ENCODE measurements at regions not wholly inside any gene's neighbourhood (a gene's known extent, or its start where the extent isn't known, plus 50 kb on each side); places are given as distances from the start of the nearest gene placed in this dataset.

GRCh38 chr3:73120710-73121109 lies 59.3 kb downstream of the EBLN2 start:
- H3K27me3 ChIP-seq (ENCODE audit: control insufficient read depth in 2 of 2, insufficient read depth in 1 of 2, low read length in 1 of 2): no peaks in the 10 kb centered on the region
- H3K27ac ChIP-seq (ENCODE audit: low read depth in 1 of 2, low read length in 1 of 2): no peak overlapping the region
- DNase-seq (ENCODE audit: low read depth in 6 of 9, low spot score in 9 of 9): no peak
- H3K4me1 ChIP-seq (ENCODE audit: control insufficient read depth in 2 of 2, insufficient read depth in 2 of 2, low read length in 2 of 2): no peaks in the 10 kb centered on the region
- no peak overlapping the region for H3K4me3 ChIP-seq (ENCODE audit: low read length in 2 of 2)
- H3K36me3 ChIP-seq (ENCODE audit: control insufficient read depth in 2 of 2, insufficient read depth in 2 of 2, low read length in 1 of 2): no peaks in the 10 kb centered on the region
- 98% methylated on average over 1 of the region's 1 CpG for WGBS
- H3K9me3 ChIP-seq (ENCODE audit: control insufficient read depth in 2 of 2, insufficient read depth in 1 of 2, low read length in 1 of 2): no peaks in the 10 kb centered on the region

GRCh38 chr3:73121669-73122331 lies 60.3 kb downstream of the EBLN2 start:
- Histone ChIP-seq H3K4me3 (ENCODE audit: low read length in 2 of 2) (no peak overlapping the region), H3K27ac (ENCODE audit: low read depth in 1 of 2, low read length in 1 of 2) (no peak overlapping the region), H3K9me3 (ENCODE audit: control insufficient read depth in 2 of 2, insufficient read depth in 1 of 2, low read length in 1 of 2) (no peaks in the 10 kb centered on the region), H3K36me3 (ENCODE audit: control insufficient read depth in 2 of 2, insufficient read depth in 2 of 2, low read length in 1 of 2) (no peaks in the 10 kb centered on the region), H3K27me3 (ENCODE audit: control insufficient read depth in 2 of 2, insufficient read depth in 1 of 2, low read length in 1 of 2) (no peaks in the 10 kb centered on the region), H3K4me1 (ENCODE audit: control insufficient read depth in 2 of 2, insufficient read depth in 2 of 2, low read length in 2 of 2) (no peaks in the 10 kb centered on the region)
- DNase-seq (ENCODE audit: low read depth in 6 of 9, low spot score in 9 of 9): no peak
- 88% methylated on average over 2 of the region's 2 CpGs for WGBS

GRCh38 chr3:73134034-73134433 lies 72.6 kb downstream of the EBLN2 start:
- no peak overlapping the region for H3K27ac ChIP-seq (ENCODE audit: low read depth in 1 of 2, low read length in 1 of 2)
- H3K36me3 ChIP-seq (ENCODE audit: control insufficient read depth in 2 of 2, insufficient read depth in 2 of 2, low read length in 1 of 2): no peaks in the 10 kb centered on the region
- 79% methylated on average over 1 of the region's 1 CpG for WGBS
- no peaks in the 10 kb centered on the region for H3K9me3 ChIP-seq (ENCODE audit: control insufficient read depth in 2 of 2, insufficient read depth in 1 of 2, low read length in 1 of 2)
- no peaks in the 10 kb centered on the region for H3K27me3 ChIP-seq (ENCODE audit: control insufficient read depth in 2 of 2, insufficient read depth in 1 of 2, low read length in 1 of 2)
- DNase-seq (ENCODE audit: low read depth in 6 of 9, low spot score in 9 of 9): no peak
- H3K4me1 ChIP-seq (ENCODE audit: control insufficient read depth in 2 of 2, insufficient read depth in 2 of 2, low read length in 2 of 2): no peaks in the 10 kb centered on the region
- no peak overlapping the region for H3K4me3 ChIP-seq (ENCODE audit: low read length in 2 of 2)

GRCh38 chr3:73136941-73137340 lies 75.5 kb downstream of the EBLN2 start:
- H3K27ac ChIP-seq (ENCODE audit: low read depth in 1 of 2, low read length in 1 of 2): no peak overlapping the region
- no peaks in the 10 kb centered on the region for H3K4me1 ChIP-seq (ENCODE audit: control insufficient read depth in 2 of 2, insufficient read depth in 2 of 2, low read length in 2 of 2)
- H3K4me3 ChIP-seq (ENCODE audit: low read length in 2 of 2): no peak overlapping the region
- no peaks in the 10 kb centered on the region for H3K36me3 ChIP-seq (ENCODE audit: control insufficient read depth in 2 of 2, insufficient read depth in 2 of 2, low read length in 1 of 2)
- no peaks in the 10 kb centered on the region for H3K27me3 ChIP-seq (ENCODE audit: control insufficient read depth in 2 of 2, insufficient read depth in 1 of 2, low read length in 1 of 2)
- no peak for DNase-seq (ENCODE audit: low read depth in 6 of 9, low spot score in 9 of 9)
- WGBS: 88% methylated on average over 6 of the region's 6 CpGs
- H3K9me3 ChIP-seq (ENCODE audit: control insufficient read depth in 2 of 2, insufficient read depth in 1 of 2, low read length in 1 of 2): no peaks in the 10 kb centered on the region

- Histone ChIP-seq H3K27ac (ENCODE audit: low read depth in 1 of 2, low read length in 1 of 2) (no peak overlapping the region), H3K9me3 (ENCODE audit: control insufficient read depth in 2 of 2, insufficient read depth in 1 of 2, low read length in 1 of 2) (no peaks in the 10 kb centered on the region), H3K36me3 (ENCODE audit: control insufficient read depth in 2 of 2, insufficient read depth in 2 of 2, low read length in 1 of 2) (no peaks in the 10 kb centered on the region), H3K4me3 (ENCODE audit: low read length in 2 of 2) (no peak overlapping the region), H3K4me1 (ENCODE audit: control insufficient read depth in 2 of 2, insufficient read depth in 2 of 2, low read length in 2 of 2) (no peaks in the 10 kb centered on the region), H3K27me3 (ENCODE audit: control insufficient read depth in 2 of 2, insufficient read depth in 1 of 2, low read length in 1 of 2) (no peaks in the 10 kb centered on the region)
- no peak for DNase-seq (ENCODE audit: low read depth in 6 of 9, low spot score in 9 of 9)
- WGBS: 94% methylated on average over 6 of the region's 6 CpGs
These were observed 76.4 kb downstream of the EBLN2 start for GRCh38 chr3:73137736-73138403.

- Histone ChIP-seq H3K36me3 (ENCODE audit: control insufficient read depth in 2 of 2, insufficient read depth in 2 of 2, low read length in 1 of 2) (no peaks in the 10 kb centered on the region), H3K9me3 (ENCODE audit: control insufficient read depth in 2 of 2, insufficient read depth in 1 of 2, low read length in 1 of 2) (no peaks in the 10 kb centered on the region), H3K27me3 (ENCODE audit: control insufficient read depth in 2 of 2, insufficient read depth in 1 of 2, low read length in 1 of 2) (no peaks in the 10 kb centered on the region), H3K4me1 (ENCODE audit: control insufficient read depth in 2 of 2, insufficient read depth in 2 of 2, low read length in 2 of 2) (no peaks in the 10 kb centered on the region), H3K4me3 (ENCODE audit: low read length in 2 of 2) (no peak overlapping the region), H3K27ac (ENCODE audit: low read depth in 1 of 2, low read length in 1 of 2) (no peak overlapping the region)
- no peak for DNase-seq (ENCODE audit: low read depth in 6 of 9, low spot score in 9 of 9)
- 95% methylated on average over 7 of the region's 7 CpGs for WGBS
These were observed 79.4 kb downstream of the EBLN2 start for GRCh38 chr3:73140772-73141442.

GRCh38 chr3:73141525-73141924 lies 80.1 kb downstream of the EBLN2 start:
- Histone ChIP-seq H3K36me3 (ENCODE audit: control insufficient read depth in 2 of 2, insufficient read depth in 2 of 2, low read length in 1 of 2) (no peaks in the 10 kb centered on the region), H3K4me1 (ENCODE audit: control insufficient read depth in 2 of 2, insufficient read depth in 2 of 2, low read length in 2 of 2) (no peaks in the 10 kb centered on the region), H3K27ac (ENCODE audit: low read depth in 1 of 2, low read length in 1 of 2) (no peak overlapping the region), H3K9me3 (ENCODE audit: control insufficient read depth in 2 of 2, insufficient read depth in 1 of 2, low read length in 1 of 2) (no peaks in the 10 kb centered on the region), H3K27me3 (ENCODE audit: control insufficient read depth in 2 of 2, insufficient read depth in 1 of 2, low read length in 1 of 2) (no peaks in the 10 kb centered on the region), H3K4me3 (ENCODE audit: low read length in 2 of 2) (no peak overlapping the region)
- DNase-seq (ENCODE audit: low read depth in 6 of 9, low spot score in 9 of 9): no peak
- WGBS: 89% methylated on average over 3 of the region's 3 CpGs

- Histone ChIP-seq H3K4me3 (ENCODE audit: low read length in 2 of 2) (no peak overlapping the region), H3K4me1 (ENCODE audit: control insufficient read depth in 2 of 2, insufficient read depth in 2 of 2, low read length in 2 of 2) (no peaks in the 10 kb centered on the region), H3K9me3 (ENCODE audit: control insufficient read depth in 2 of 2, insufficient read depth in 1 of 2, low read length in 1 of 2) (no peaks in the 10 kb centered on the region), H3K36me3 (ENCODE audit: control insufficient read depth in 2 of 2, insufficient read depth in 2 of 2, low read length in 1 of 2) (no peaks in the 10 kb centered on the region), H3K27me3 (ENCODE audit: control insufficient read depth in 2 of 2, insufficient read depth in 1 of 2, low read length in 1 of 2) (no peaks in the 10 kb centered on the region), H3K27ac (ENCODE audit: low read depth in 1 of 2, low read length in 1 of 2) (no peak overlapping the region)
- 98% methylated on average over 4 of the region's 4 CpGs for WGBS
- no peak for DNase-seq (ENCODE audit: low read depth in 6 of 9, low spot score in 9 of 9)
These were observed 81.9 kb downstream of the EBLN2 start for GRCh38 chr3:73143401-73143800.

GRCh38 chr3:73143821-73144237 lies 82.4 kb downstream of the EBLN2 start:
- Histone ChIP-seq H3K9me3 (ENCODE audit: control insufficient read depth in 2 of 2, insufficient read depth in 1 of 2, low read length in 1 of 2) (no peaks in the 10 kb centered on the region), H3K4me1 (ENCODE audit: control insufficient read depth in 2 of 2, insufficient read depth in 2 of 2, low read length in 2 of 2) (no peaks in the 10 kb centered on the region), H3K27me3 (ENCODE audit: control insufficient read depth in 2 of 2, insufficient read depth in 1 of 2, low read length in 1 of 2) (no peaks in the 10 kb centered on the region), H3K4me3 (ENCODE audit: low read length in 2 of 2) (no peak overlapping the region), H3K36me3 (ENCODE audit: control insufficient read depth in 2 of 2, insufficient read depth in 2 of 2, low read length in 1 of 2) (no peaks in the 10 kb centered on the region), H3K27ac (ENCODE audit: low read depth in 1 of 2, low read length in 1 of 2) (no peak overlapping the region)
- no peak for DNase-seq (ENCODE audit: low read depth in 6 of 9, low spot score in 9 of 9)
- WGBS: 58% methylated on average over 4 of the region's 4 CpGs
